GM21515 (cell line): ENCODE measurements at regions not wholly inside any gene's neighbourhood (a gene's known extent, or its start where the extent isn't known, plus 50 kb on each side); places are given as distances from the start of the nearest gene placed in this dataset.

Experiments used
- ATAC-seq: cut with Tn5 transposase; IDR thresholded peaks from one replicate; pipeline ENCODE4 v1.9.1; 2021; ENCODE audit not compliant: unreplicated experiment

DNA sequence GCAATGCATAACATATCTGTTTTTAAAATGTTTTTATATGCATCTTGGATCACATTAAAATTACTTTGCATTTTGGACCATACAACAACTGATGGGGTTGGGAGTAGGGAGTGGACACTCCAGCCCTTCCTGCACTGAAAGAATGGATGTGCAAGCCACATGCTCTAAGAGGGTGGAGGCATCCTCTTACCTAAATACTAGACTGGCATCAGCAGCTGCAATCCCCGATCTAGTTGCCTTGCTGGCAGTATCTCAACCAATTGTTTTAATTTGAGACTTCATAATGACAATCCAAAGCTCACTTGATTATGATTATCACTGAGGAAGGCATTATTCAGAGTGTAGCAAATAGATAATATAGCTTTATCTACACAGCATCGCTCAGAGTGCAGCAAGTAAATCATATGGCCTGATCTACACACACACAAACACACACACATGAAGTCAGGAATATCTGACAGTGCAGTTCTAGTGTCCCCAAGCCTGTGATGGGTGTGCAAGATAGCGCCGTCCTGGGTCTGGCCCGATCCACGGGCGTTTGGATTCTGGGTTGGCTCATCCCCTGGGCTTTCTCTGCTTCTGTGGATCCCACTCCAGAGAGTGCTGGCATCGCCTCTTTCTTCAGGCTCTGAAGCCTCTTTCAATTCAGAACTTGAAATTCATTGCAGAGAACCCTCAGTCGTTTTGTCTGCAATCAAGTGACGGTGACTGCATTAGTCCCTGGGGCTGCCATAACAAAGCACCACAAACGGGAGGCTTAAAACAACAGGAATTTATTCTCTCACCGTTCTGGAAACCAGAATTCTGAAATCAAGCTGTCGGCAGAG is 181.3 kb downstream of the ETS2 start:
- ATAC-seq: no peak

DNA sequence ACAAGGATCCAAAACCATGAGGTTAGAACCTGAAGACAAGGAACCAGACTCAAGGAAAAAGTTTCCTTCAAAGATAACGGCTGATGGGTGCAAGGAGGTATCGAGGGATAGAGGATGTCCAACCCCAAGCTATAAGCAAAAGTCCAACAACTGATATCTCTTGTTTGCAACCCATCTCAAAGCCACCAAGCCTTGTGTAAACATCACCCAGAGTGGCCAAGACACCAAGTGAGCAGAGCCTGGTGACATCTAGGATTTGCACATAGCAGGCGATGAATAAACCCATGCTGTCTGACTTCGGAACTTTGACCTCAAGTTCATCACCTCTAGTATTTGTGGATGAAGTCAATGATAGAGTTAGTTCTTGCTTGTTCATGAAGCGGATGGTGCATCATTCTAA is 180.7 kb downstream of the ETS2 start:
- no peak for ATAC-seq

DNA sequence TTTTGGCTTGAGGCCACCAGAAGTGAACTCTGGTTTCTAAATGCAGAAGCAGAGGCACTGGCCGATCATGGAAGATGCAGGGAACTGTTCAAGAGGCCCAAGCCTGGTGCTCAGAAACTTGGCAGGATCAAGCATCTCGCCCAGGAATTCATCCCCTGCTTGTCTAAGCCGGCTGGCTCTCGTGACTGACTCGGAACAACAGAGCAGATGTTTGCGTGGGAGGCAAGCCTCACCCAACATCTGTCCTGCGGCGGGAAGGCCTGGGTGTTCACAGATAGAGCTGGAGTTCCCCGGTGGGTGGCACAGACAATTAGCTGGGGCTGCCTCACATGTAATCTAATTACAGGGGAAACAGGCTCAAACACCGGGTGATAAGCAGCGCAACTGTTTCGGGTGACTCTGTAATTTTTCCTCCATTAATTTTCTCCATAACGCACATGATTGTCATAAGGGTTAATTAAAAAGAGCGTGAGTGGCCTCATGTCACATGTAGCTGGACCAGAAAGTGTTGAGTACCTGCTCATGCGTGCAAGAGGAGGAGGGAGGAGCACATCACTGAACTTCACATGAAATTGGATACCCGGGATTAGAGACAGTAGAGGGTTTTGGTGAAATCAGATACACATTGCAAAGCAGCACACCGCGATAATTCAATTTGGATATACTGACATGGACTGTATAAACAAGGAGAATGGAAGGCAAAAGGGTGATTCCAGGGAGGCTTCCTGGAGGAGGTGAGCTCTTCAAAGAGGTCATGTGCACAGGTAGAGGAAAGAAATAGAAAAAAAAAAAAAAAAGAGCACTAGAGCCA is 180.0 kb downstream of the ETS2 start:
- no peak for ATAC-seq

DNA sequence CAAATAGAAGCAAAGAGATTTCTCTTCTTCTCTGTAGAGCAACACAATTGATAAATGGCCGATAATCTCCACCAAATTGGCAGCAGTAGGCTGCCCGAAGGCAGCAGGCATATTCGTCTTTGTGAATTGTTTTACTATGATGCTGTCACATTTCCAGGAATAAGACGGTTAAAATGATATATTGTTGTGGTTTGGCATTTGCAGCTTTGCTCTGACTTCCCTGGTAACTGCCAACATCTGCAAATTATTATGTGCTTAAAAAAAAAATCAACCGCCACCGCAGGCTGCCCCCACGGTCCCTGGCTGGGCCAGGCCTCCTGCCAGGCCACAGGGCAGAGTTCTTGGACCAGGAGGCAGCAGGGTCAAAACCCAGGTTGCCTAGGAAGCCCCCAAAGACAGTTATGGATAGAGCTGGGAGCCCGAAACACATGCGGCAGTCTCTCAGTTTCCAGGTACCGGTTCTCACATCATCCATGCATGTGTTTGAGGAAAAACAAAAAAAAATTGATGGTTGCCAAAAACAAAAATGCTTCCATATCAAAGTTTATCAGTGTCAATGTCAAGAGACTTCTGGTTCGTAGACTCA is 179.3 kb downstream of the ETS2 start:
- ATAC-seq: no peak

DNA sequence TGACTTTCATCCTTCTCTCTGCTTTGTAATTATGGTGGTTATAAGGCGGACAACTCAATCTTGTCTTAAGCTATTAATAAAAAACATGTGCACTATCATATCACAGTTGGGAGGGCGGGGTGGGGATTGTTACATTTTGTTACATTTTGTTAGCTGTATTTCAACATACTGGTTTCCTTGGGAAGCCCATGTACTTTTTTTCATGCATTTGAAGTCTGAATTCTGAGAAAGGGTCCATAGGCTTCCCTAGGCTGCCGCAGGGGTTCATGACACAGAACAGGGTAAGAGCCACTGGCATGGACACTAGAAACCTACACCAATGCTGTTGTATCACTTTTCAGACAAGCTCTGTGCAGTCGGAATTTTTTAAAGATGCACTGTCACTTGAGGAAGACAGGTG is 178.8 kb downstream of the ETS2 start:
- no peak for ATAC-seq

DNA sequence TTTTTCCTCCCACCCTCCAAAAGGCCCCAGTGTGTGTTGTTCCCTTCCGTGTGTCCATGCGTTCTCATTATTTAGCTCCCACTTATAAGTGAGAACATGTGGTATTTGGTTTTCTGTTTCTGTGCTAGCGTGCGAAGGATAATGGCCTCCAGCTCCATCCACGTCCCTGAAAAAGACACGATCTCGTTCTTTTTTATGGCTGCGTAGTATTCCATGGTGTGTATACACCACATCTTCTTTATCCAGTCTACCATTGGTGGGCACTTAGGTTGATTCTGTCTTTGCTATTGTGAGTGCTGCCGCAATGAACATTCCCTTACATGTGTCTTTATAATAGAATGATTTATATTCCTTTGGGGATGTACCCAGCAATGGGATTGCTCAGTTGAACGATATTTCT is 177.8 kb downstream of the ETS2 start:
- ATAC-seq: no peak

DNA sequence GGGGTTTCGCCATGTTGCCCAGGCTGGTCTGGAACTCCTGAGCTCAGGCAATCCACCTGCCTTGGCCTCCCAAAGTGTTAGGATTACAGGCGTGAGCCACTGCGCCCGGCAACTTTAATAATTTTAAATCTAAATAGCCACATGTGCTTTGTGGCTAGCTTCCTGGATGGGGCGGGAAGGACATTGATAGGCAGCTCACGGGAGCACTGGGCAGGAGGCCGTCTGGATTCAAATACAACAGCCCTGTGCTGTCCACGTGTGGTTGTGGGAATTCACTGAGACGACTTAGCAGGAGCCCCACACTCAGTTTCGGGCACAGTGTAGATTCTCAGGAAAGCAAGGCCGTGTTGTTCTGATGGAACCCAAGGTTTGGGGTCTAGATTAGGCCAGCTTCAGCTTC is 177.1 kb downstream of the ETS2 start:
- ATAC-seq: no peak

DNA sequence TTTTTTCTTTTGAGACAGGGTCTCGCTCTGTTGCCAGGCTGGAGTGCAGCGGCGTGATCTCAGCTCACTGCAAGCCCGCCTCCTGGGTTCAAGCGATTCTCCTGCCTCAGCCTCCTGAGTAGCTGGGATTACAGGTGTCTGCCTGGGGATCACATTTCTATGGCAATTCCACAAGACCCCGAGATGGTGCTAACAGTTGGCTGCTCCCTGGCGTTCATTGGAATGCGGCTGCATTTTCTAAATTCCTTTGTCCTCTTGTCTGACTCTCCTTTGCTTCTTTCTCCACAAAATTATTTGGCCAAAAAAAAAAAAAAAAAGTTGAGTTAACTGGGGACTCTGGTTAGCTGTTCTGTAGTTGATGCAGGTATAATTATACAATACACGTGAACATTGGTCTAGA is 176.4 kb downstream of the ETS2 start:
- no peak for ATAC-seq

DNA sequence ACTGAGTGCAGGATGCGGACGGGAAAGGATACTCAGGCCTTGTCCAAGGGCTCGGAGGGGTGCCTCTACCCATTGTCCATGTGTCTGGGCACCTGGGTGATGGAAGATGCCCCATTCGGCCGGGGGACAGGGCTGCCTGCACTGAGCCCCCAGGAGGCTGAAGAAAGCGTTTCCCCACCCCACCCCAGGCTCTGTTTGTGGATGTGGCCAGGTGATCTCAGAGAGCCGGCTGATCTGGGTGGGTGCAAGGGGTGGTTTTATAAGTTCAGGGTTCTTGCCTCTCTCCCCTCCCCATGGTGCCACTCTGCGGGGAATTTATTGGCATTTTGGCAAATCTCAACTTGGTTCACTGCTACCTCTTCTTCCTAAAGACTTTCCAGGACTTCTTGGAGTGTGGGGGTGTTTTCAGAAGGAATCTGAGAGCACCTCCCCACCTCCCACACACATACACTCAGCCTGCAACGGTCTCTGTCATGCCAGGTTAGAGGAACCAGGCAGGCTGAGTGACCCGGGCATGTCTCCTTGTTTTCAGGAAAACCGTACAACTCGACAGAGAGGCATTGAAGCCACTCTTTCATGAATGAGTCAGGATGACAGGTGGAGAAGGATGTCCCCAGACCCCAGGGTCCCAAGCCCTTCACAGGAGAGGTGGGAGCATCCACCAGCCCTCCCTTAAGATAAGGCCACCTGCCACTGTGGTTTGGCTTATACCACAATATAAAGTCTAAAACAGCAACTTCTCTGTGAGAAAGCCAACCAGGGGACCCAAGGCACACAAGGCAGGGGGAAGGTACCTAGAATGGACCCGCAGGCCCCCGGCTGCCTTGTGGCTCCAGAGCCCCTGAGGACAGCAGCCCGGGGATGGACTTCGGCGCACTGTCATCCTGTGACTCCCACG is 174.9 kb downstream of the ETS2 start:
- ATAC-seq: no peak

DNA sequence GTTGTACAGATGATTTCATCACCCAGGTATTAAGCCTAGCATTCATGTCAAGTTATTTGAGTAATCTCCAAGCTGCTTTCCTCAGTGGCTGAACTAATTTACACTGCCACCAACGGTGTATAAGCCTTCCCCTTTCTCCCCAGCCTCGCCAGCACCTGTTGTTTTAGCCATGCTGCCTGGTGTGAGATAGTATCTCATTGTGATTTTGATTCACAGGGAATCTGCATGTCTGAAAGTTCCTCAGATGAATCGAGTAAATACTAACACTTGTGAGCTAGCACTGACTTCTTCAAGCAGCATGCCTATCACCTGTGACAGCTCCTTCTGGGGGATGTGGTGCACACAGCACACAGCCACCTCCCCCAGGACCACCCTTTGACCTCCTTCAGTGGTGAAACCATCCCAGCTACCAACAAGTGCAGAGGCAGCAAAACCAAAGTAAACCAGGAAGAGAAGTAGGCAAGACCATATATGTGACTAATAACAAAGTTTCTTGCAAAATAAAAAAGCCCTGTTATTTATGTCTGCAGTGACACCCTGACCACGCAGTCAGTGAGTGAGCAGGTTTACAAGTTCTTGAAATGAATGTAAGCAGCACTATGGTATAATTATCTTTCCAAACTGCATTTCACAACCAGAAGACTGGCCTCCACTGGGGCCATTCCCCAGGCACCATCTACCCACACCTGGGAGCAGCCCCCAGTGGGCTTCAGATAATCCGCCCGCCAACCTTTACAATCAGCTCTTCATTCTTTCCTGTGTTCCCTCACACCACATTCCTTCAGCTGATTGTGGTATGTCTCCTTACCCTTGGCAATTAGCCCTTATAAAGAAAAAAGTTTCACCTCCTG is 173.8 kb downstream of the ETS2 start:
- no peak for ATAC-seq

DNA sequence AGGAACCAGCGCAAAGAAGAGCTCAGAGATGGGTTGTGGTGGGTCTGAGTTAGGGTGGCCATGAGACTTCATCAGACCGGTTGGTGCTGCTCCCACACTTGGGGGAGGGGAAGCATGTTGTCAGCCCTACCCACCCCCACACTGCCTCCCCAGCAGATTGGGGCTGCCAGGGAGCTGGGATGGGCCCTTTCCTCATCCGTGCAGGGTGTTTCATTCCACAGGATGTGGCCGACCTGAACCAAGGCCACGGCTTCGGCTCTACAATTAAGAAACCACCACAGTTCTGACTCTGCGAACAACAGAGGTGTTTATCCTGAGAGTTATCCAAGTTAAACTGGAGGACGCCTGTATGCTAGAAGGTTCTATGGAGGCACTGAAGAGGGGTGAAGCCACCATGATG is 171.2 kb downstream of the ETS2 start:
- no peak for ATAC-seq

DNA sequence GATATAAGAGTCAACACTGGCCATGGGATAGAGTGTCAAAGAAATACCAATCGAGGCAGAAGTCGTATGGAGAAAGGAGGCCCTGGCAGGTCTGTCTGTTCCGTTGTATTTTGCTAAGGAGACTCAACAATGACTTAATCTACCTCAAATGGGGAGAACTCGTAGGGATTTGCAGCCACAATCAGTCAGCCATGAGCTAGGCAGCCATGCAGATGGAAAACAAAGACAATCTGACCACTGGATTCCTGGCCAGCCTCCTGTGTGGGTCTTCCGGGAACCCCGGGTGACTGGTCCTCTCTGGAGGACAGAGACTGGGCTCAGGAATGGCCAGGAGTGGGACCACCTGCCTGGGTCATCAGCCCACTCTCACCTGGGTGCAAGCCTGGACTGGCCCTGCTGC is 167.8 kb downstream of the ETS2 start:
- ATAC-seq: no peak

DNA sequence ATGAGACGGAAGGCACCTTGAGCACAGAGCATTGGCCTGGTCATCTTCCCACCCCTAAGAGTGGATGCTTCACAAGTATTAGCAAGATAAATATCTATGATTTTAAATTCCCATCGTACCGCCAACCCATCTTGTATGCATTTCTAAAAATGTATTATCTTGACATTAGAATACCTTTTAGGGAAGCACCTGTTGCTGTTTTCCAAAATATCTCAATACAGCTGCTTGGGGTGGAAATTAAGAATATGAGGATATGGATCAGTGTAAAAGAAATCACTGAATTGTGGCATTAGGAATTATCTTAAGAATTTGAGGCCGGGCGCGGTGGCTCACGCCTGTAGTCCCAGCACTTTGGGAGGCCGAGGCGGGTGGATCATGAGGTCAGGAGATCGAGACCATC is 166.3 kb downstream of the ETS2 start:
- no peak for ATAC-seq

DNA sequence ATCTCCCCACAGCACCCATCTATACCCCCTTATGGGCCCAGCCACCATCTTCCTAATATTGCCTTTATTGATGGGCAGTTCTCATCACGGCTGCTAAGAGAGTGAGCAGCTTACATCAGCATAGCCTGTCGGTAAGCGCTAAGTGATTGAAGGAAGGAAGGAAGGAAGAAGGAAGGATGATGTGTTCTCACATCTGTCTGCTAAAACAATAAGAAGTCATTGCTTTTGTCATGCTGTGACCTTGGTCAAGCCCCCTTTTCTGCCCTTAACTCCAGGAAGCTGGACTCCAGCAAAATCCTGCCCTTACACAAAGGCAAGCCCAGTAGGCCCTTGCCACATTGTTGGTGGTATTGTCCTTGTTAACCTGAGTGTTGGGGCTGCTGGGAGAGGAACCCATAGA is 165.0 kb downstream of the ETS2 start:
- no peak for ATAC-seq

DNA sequence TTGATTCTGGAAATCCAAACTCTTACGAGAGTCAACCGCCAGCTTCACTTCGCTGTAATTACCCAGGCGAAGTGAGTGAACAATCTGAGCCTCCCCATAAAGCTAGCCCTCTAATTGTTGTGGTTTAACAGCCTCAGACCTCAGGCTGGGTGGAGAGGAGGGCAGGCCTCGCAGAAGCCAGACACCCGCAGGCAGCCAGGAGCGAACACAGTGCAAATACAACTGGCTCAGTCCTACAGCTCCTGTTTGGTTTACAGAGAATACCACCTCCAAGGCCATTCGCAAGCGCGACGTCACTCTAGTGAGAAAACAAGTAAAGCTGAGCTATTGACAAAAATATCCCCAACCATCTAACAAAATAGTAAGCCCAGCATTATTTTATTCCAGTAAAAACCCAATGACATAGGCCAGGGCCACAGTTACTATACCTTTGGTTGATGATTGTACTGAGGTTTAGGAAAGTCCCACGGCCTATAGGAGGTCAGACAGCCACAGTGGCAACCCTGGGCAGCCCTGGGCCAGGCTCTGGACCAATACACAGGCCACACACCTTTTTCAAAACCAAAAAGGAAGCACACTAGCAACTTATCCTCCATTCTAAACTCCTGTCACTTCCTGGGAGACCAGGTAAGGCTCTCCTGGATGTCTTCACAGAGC is 163.3 kb downstream of the ETS2 start:
- ATAC-seq: no peak

DNA sequence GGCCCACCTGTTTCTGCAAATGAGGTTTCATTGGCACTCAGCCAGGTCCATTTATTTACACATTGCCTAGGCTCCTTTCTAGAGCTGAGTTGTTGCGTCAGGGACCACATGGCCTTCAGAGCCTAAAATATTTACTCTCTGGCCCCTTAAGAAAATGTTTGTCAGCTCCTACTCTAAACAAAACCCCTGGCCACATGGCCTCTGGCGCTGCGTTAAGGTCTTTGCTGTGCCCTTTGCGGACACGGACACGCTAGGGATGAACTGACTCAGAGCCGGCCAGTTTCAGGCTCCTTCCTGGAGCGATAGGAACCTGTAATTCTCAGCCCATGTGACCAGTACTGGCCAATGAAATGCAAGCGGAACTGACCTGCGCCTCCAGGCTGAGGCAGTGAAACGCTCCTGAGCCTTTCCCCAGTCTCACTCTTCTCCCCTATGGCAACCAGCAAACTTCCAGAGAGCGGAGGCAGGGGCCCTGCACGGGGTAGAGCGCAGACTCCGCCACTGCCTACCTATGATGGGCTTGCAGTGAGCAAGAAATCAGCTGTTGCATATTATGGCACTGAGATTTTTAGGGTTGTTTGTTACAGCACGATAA is 160.3 kb downstream of the ETS2 start:
- no peak for ATAC-seq

DNA sequence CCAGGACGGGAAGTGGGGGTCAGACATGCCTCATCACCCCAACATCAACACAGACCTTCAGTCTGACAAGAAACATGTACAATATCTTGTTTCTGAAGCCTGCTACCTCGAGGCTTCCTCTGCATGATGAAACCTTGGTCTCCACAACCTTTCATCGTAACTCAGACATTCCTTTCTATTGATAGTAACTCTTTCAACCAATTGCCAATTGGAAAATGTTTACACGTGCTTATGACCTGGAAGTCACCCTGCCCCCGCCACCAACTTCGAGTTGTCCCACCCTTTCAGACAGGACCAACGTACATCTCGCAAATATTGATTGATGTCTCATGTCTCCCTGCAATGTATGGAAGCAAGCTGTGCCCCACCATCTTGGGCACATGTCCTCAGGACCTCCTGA is 159.5 kb downstream of the ETS2 start:
- no peak for ATAC-seq

DNA sequence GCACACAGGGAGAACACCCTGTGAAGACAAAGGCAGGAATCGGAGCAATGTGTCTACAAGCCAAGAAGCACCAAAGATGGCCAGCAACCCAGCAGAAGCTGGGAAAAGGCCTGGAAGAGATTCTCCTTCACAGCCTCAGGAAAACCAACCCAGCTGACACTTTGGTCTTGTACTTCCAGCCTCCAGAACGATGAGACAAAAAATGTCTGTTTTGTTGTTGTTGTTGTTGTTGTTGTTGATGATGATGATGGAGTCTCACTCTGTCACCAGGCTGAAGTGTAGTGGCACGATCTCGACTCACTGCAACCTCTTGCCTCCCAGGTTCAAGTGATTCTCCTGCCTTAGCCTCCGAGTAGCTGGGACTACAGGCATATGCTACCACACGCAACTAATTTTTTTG is 157.3 kb downstream of the ETS2 start:
- ATAC-seq: no peak

DNA sequence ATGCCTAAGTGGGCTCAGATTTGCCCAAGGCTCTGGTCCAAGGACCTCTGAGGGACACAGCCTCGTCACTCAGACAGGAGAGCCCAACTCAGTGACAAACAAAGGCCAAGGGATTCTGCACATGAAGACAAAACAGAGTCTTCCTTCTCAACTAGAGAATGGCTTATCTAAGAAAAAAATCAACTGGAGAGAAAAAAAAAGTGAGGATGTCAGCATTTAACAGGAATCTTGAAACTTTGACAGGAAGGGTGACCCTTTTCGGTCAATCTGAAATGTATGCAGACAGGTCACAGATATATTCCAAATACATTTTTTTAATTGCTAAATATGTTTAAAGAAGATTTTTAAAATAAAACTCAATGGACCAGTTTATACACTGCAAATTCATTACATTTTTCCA is 154.5 kb downstream of the ETS2 start:
- no peak for ATAC-seq
